Stimulated activated CD4-positive, alpha-beta T cell treated with anti-CD3 and anti-CD28 coated beads, Interleukin-15, amount 100 ng/mL, for 48 hours (primary cell): ENCODE measurements at regions not wholly inside any gene's neighbourhood (a gene's known extent, or its start where the extent isn't known, plus 50 kb on each side); places are given as distances from the start of the nearest gene placed in this dataset.

Experiments
- DNase-seq, 2 donors: peaks; one replicate each; pipeline ENCODE4 v3.0.0-alpha.2; 2020; ENCODE audit warnings: low read depth in 2 of 2

GRCh38 chr6:139581485-139581865, 207.0 kb upstream of the CITED2 start:
- DNase-seq = no peak

GRCh38 chr6:139580592-139581484, 206.4 kb upstream of the CITED2 start:
- DNase-seq = no peak

GRCh38 chr6:139577763-139578604, 203.5 kb upstream of the CITED2 start:
- DNase-seq = no peak

- no peak for DNase-seq
These were observed 202.8 kb upstream of the CITED2 start for GRCh38 chr6:139577124-139577762.

GRCh38 chr6:139572001-139572400, 197.6 kb upstream of the CITED2 start:
- DNase-seq = no peak

GRCh38 chr6:139570166-139570565, 195.7 kb upstream of the CITED2 start:
- DNase-seq = no peak

- DNase-seq = no peak
These were observed 195.1 kb upstream of the CITED2 start for GRCh38 chr6:139569566-139569965.

GRCh38 chr6:139568956-139569538, 194.6 kb upstream of the CITED2 start:
- no peak for DNase-seq

- DNase-seq = no peak
These were observed 193.9 kb upstream of the CITED2 start for GRCh38 chr6:139568151-139568955.

GRCh38 chr6:139567095-139567494, 192.6 kb upstream of the CITED2 start:
- no peak for DNase-seq

GRCh38 chr6:139565591-139565990, 191.1 kb upstream of the CITED2 start:
- DNase-seq = no peak

GRCh38 chr6:139557547-139557946, 183.1 kb upstream of the CITED2 start:
- DNase-seq = no peak

GRCh38 chr6:139556532-139556931, 182.1 kb upstream of the CITED2 start:
- DNase-seq = no peak

GRCh38 chr6:139553916-139554315, 179.5 kb upstream of the CITED2 start:
- no peak for DNase-seq

- DNase-seq = no peak
These were observed 176.9 kb upstream of the CITED2 start for GRCh38 chr6:139551376-139551775.

- DNase-seq = no peak
These were observed 175.9 kb upstream of the CITED2 start for GRCh38 chr6:139550361-139550760.

- no peak for DNase-seq
These were observed 175.2 kb upstream of the CITED2 start for GRCh38 chr6:139549561-139550070.

GRCh38 chr6:139547804-139548203, 173.4 kb upstream of the CITED2 start:
- DNase-seq = no peak

GRCh38 chr6:139547122-139547776, 172.8 kb upstream of the CITED2 start:
- DNase-seq = no peak

- DNase-seq = no peak
These were observed 171.6 kb upstream of the CITED2 start for GRCh38 chr6:139546106-139546472.
